Peyer's patch (tissue), 4 donors: ENCODE measurements at regions not wholly inside any gene's neighbourhood (a gene's known extent, or its start where the extent isn't known, plus 50 kb on each side); places are given as distances from the start of the nearest gene placed in this dataset.

ENCODE experiments used
- CTCF ChIP-seq, 6 experiments: fragments of 450-650 bp in 4 of 6; fragments of 200-600 bp in 2 of 6; sonication (generic) in 1 of 6; IDR thresholded peaks; one replicate each; pipeline ENCODE4 v1.5.1; 2017 to 2019; ENCODE audit warnings: antibody characterized with exemption in 6 of 6, mild to moderate bottlenecking in 3 of 6, moderate library complexity in 1 of 6
- POLR2A ChIP-seq, 2 donors: fragments of 450-650 bp; IDR thresholded peaks; one replicate each; pipeline ENCODE4 v1.5.1; 2017; ENCODE audit warnings: antibody characterized with exemption in 2 of 2, mild to moderate bottlenecking in 2 of 2, moderate library complexity in 2 of 2

- no peak for TF ChIP-seq CTCF (IDR thresholded peaks at IDR 0.05)
- no peak for TF ChIP-seq POLR2A (IDR thresholded peaks at IDR 0.05)
Measured at GRCh38 chr19:31543456-31543855, 194.2 kb upstream of the TSHZ3 start.
